ENCODE measurements at regions not wholly inside any gene's neighbourhood (a gene's known extent, or its start where the extent isn't known, plus 50 kb on each side); places are given as distances from the start of the nearest gene placed in this dataset.
A peak's percentile ranks its signal among the peaks of the same experiment; 100 is the strongest.
"Not testable (repeated sequence)": the region's sequence is repeated elsewhere in the genome, so short reads cannot be mapped to it uniquely, and the experiment has no call there.

DNA sequence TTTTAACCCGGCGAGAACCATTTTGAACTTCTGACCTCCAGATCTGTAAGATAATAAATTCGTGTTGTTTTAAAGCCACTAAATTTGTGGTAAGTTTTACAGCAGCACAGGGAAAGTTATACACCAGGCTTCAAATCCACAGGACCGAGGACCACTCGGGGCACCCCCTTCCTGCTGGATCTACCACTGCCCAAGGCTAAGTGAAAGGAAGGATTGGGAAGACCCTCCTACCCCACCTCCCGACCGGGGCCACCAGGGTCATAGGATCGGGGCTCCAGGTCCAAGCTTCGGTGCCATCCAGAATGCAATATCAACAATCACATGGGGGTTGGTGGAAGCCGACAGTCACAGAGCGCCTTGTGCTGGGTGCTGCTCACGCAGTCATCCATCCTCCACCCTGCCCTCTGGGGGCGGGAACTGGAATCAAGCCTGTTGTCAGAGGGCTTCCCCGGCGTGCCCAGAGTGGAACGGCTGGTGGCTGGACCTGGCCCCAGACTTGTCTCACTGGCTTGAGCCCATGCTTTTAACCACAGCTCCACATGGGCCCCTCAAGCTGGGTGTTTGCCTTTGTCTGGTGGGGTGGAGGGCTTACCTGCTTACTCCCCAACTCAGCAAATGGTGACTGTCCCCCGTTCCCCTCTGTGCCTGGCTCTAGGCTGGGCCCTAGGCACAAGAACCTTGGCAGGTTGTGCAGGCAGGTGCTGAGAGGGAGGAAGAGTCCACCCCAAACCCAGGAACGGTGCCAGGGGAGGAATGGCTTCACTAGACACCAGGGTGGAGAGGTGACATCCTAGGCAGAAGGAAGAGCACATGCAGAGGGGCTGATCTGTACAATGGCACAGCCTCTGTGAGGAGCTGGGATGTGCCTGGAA is 180.3 kb upstream of the RTL1 start:
- no peak overlapping the region for H3K4me3 ChIP-seq (ENCODE audit: low read depth, low read length)
- no peak for DNase-seq (ENCODE audit: low read depth)
- TF ChIP-seq CTCF (conservative IDR thresholded peaks at IDR 0.05; ENCODE audit: low read depth, low read length) = peak; percentile 35

DNA sequence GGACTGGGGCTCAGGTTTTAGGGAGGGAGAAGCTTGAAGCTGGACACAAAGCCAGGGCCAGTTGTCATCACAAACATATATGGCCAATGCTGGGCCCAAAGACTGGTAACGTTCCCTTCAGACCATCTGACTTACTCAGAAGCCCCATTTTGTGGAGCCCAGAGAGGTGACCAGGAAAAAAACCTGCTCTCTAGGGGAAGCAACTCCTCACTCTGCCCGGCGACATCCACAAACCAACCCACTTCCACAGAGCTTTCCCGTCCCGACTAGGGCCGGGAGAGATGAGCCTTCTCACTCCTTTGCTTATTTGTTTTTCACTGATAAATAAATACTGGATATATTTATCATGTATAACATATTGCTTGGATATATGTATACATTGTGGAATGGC is 180.9 kb upstream of the RTL1 start:
- no peak overlapping the region for H3K4me3 ChIP-seq (ENCODE audit: low read depth, low read length)
- TF ChIP-seq CTCF (conservative IDR thresholded peaks at IDR 0.05; ENCODE audit: low read depth, low read length) = no peak
- DNase-seq (ENCODE audit: low read depth) = no peak

- no peak for DNase-seq (ENCODE audit: low read depth)
- H3K4me3 ChIP-seq (ENCODE audit: low read depth, low read length) = no peak overlapping the region
- TF ChIP-seq CTCF (conservative IDR thresholded peaks at IDR 0.05; ENCODE audit: low read depth, low read length) = no peak
Observed at GRCh38 chr14:101086926-101087325, 183.4 kb upstream of the RTL1 start.

GRCh38 chr14:101087614-101088394 is 184.3 kb upstream of the RTL1 start:
- no peak overlapping the region for H3K4me3 ChIP-seq (ENCODE audit: low read depth, low read length)
- TF ChIP-seq CTCF (conservative IDR thresholded peaks at IDR 0.05; ENCODE audit: low read depth, low read length) = peak; percentile 28
- DNase-seq (ENCODE audit: low read depth) = peak; percentile 96

DNA sequence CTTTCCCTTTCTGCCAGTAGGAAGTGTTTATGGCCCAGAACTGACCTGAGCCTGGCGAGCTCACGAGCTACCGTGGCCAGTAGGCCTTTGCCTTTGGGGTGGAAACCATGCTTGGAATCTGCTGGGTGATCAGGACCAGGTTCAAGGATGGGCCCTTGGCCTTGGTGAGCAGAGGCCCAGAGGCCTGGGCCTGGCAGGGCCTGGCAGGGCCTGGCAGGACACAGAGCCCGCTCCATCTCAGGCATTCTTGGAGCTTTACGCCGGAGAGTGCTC is 184.8 kb upstream of the RTL1 start:
- TF ChIP-seq CTCF (conservative IDR thresholded peaks at IDR 0.05; ENCODE audit: low read depth, low read length) = no peak
- no peak for DNase-seq (ENCODE audit: low read depth)
- H3K4me3 ChIP-seq (ENCODE audit: low read depth, low read length) = no peak overlapping the region

DNA sequence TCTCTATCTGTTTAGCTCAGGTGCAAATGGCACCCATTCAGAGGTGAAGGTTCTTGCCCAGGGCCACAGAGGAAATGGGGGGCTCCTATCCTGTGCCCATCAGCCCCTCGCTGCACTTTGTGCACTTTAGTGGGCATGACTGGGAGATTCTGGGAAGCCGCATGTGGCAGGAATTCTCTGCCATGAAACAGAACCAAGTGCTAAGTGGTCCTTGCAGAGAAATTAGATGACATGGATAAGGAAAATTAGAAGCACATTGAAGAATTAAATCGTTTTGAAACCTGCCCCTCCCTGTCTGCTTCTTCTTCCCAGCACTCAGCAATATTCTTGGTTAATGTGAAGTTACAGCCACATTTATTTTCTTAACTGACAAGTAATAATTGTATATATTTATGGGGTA is 185.2 kb upstream of the RTL1 start:
- no peak overlapping the region for H3K4me3 ChIP-seq (ENCODE audit: low read depth, low read length)
- DNase-seq (ENCODE audit: low read depth) = no peak
- no peak for TF ChIP-seq CTCF (conservative IDR thresholded peaks at IDR 0.05; ENCODE audit: low read depth, low read length)

DNA sequence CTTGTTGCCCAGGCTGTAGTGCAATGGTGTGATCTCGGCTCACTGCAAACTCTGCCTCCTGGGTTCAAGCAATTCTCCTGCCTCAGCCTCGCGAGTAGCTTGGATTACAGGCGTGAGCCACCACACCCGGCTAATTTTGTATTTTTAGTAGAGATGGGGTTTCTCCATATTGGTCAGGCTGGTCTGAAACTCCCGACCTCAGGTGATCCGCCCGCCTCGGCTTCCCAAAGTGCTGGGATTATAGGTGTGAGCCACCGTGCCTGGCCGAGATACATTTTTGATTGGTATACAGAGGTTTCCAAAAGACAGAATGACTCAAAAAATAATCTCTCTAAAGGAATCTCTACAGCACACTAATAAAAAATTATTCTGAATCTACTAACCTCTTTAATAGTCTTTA is 187.0 kb upstream of the RTL1 start:
- not testable (repeated sequence) for H3K4me3 ChIP-seq (ENCODE audit: low read depth, low read length); DNase-seq (ENCODE audit: low read depth)

Data from choroid plexus epithelial cell (primary cell).